CD4-positive, alpha-beta T cell treated with Interleukin-6 for 4 hours (primary cell): ENCODE measurements at regions not wholly inside any gene's neighbourhood (a gene's known extent, or its start where the extent isn't known, plus 50 kb on each side); places are given as distances from the start of the nearest gene placed in this dataset.

Experiments
- DNase-seq: peaks from one replicate; pipeline ENCODE4 v3.0.0-alpha.2; 2020; ENCODE audit warnings: mixed read lengths

GRCh38 chr16:87171723-87172122 lies 145.5 kb downstream of the C16orf95 start:
- no peak for DNase-seq

DNA sequence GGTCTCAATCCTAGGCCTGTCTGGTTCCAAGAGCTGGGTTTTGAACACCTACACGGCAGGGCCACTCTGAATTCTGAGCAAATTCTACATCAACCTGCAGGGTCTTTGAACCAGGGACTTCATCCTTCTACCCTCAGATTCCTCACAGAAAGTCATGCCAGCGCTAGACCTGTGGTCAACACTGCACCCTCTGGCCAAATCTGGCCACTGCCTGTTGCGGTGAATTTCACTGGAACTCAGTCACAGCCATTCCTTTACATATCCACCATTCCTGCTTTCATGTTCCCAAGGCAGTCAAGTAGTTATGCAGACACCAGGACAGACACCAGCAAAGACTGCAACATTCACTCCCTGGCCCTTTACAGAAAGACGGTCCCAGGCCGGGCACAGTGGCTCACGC lies 144.6 kb downstream of the C16orf95 start:
- DNase-seq = no peak

GRCh38 chr16:87173294-87173893 lies 143.8 kb downstream of the C16orf95 start:
- no peak for DNase-seq

DNA sequence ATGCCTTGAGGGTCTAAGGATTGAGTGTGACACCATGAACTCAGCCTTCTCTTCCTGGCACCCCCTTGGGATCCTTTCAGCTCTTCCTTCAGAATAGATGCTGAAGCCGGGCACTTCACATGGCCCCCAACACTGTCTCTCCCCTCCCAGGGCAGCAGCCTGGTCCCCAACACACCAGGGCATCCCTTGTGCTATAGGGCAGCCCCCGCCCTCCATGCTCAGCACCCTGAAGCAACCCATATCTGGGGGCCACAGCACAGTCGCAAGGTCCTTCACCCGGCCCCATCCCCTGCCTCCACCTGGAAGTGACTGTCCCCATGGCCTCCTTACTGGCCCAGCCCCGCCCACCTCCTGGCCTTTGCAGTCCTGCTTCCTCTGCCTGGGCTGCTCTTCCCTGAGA lies 143.1 kb downstream of the C16orf95 start:
- no peak for DNase-seq

DNA sequence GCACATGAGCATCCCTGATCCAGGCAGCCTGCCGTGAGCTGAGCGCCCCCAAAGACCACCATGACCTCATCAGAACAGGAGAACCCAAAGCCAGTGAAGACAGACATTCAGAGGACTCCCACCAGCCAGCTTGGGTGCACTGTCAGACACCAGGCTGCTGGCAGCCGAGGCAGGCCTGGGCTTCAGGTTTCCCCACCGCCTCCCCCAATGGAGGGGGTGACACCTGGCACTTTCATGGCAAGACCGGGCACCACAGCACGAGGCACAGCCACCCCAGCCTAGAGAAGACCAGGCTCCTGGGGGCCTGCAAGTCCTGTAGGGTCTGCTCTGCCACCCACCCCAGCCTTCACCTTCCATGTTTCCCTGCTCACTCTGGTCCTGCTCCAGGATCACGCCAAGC lies 140.5 kb downstream of the C16orf95 start:
- DNase-seq = no peak

GRCh38 chr16:87177673-87178072 lies 139.5 kb downstream of the C16orf95 start:
- DNase-seq = no peak

DNA sequence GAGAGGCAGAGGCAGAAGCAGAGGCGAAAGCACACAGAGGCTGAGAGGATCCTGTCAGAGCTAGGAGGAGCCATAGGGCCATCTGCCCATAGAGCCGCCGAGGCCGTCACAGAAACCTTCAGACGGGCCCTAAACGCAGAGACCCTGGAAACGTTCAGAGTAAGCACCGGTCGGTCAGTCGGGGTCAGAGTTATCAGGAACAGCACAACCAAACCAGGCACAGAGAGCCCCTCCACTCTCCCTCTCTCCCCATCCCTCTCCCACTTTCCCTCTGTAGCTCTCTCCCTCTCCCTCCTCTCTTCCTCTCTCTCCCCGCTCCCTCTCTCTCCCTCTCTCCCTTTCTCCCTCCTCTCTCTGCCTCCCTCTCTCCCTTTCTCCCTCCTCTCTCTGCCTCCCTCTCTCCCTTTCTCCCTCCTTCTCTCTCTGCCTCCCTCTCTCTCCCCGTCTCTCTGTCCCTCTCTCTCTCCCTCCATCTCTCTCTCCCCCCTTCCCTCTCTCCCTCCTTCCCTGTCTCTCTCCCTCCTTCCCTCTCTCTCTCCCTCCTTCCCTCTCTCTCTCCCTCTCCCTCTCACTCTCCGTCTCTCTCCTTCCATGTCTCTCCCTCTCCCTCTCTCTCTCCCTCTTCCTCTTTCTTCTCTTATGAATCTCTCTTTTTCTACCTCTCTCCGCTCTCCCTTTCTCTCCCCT lies 138.9 kb downstream of the C16orf95 start:
- no peak for DNase-seq

DNA sequence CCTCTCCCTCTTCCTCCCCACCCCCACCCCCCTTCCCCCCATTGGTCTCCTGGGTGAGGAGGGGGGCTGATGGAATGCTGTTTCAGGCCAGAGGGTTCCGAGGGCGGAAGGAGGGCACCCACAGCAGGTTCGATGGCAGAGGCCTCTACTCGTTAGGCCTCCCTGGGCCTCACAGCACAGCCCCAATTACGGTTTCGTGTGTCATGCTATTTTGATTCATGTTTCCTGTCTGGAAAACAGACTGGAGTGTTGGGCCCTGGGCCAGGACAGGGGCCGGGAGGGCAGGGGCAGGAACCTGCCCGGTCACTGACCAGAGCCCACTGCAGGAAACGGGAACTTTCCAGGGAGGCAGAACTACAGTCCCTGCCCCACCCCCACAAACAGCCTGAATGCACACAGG lies 138.2 kb downstream of the C16orf95 start:
- no peak for DNase-seq

DNA sequence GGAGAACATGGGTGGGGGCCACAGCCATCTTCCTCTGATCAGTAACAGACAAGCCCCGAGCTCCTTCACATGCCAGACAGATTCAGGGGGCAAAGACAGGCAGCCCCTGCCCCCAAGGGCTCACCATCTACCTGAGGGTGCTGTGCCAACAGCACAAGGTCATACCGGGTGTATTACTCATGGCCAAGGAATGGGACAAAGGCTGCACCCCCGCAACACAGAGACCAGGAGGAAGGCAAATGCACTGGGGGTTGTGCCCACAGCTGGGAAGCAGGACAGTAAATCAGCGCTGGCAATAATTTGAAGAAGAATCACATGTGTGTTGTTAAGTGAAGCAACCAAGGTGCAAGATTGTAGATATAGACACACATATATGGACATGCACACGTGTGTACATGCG lies 137.1 kb downstream of the C16orf95 start:
- no peak for DNase-seq

- DNase-seq = no peak
Observed at GRCh38 chr16:87182759-87183158, 134.4 kb downstream of the C16orf95 start.

GRCh38 chr16:87183647-87184046 lies 133.5 kb downstream of the C16orf95 start:
- no peak for DNase-seq

GRCh38 chr16:87185308-87185707 lies 131.9 kb downstream of the C16orf95 start:
- no peak for DNase-seq

DNA sequence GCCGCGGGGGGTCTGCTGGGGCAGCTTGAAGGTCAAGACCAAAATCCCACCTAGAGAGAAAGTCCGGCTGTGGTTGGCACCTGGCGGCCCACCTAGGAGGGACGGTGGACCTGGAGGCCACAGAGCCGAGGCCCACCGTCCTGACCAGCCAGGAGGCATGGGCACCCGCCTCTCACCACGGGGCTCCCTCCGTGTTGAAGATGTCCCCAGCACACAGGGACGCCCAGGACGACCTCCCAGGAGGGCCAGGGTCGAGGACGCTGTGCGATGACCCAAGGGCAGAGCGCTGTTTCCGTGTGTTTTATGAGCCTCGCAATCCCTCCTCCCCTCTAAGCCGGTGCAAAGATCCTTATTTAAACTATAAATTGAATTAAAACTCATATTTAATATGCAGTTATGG lies 131.2 kb downstream of the C16orf95 start:
- DNase-seq = no peak

DNA sequence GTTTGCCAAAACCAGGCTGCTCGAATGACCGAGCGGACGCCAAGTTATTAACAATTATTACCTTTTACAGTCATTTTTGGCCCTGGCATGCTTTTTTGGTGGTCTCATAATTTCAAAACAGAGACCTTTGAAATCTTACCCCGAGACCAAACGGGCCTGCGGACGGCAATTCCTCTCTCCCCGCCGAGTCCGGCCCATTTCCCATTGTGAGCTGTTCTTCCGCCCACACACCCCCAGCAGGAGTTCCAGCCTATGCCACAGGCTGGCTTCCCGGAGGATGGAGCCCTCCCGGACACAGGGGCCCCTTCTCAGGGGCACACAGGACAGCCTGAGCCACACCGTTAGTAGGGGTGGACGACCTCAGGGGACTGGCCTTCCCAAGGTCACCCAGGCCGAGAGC lies 130.7 kb downstream of the C16orf95 start:
- no peak for DNase-seq

DNA sequence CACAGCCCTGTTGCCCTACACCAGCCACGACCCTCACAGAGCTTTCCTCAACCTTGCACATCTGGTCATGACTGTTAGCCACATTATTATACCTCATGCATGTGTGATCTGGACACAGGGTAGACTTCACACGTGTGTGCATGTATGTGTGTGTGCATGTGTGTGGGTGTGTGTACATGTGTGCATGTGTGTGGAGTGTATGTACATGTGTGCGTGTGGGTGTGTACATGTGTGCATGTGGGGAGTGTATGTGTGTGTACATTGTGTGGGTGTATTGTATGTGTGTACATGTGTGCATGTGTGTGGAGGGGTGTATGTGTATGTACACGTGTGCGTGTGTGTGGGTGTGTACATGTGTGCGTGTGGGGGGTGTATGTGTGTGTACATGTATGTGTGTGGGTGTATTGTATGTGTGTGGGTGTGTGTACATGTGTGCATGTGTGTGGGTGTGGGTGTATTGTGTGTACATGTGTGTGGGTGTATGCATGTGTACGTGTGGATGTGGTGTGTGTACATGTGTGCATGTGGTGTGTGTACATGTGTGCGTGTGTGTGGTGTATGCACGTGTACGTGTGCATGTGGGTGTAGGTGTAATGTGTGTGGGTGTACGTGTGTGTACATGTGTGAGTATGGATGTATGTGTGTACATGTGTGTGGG lies 130.2 kb downstream of the C16orf95 start:
- no peak for DNase-seq

DNA sequence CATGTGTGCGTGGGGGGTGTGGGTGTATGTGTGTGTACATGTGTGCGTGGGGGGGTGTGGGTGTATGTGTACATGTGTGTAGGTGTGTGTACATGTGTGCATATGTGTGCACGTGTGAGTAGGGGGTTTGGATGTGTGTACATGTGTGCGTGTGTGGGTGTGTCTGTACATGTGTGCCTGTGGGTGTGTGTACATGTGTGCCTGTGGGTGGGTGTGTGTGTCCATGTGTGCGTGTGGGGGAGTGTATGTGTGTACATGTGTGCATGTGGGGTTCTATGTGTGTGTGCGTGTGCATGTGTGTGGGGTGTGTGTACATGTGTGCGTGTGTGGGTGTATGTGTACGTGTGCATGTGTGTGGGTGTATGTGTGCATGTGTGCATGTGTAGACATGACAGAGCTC lies 129.1 kb downstream of the C16orf95 start:
- DNase-seq = no peak

DNA sequence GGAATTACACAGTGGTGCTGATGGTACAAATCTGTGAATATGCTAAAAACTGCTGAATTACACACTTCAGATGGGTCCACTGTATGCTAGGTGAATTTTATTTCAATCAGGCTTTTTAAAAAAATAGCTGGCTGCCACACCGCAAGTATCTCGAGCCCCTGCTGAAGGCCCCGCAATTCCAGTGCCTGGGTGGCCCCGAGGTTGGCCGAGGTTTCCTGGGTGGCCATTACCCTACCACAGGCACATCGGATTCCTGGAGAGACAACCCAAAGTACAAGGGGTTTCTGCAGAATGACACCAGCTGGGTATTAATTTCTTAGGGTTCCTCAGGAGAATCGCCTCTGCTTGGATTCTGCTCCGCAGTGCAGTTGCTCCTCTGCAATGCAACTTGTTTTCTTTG lies 127.8 kb downstream of the C16orf95 start:
- DNase-seq = no peak

- DNase-seq = no peak
Observed at GRCh38 chr16:87190288-87191230, 126.6 kb downstream of the C16orf95 start.

GRCh38 chr16:87192452-87193073 lies 124.6 kb downstream of the C16orf95 start:
- no peak for DNase-seq

DNA sequence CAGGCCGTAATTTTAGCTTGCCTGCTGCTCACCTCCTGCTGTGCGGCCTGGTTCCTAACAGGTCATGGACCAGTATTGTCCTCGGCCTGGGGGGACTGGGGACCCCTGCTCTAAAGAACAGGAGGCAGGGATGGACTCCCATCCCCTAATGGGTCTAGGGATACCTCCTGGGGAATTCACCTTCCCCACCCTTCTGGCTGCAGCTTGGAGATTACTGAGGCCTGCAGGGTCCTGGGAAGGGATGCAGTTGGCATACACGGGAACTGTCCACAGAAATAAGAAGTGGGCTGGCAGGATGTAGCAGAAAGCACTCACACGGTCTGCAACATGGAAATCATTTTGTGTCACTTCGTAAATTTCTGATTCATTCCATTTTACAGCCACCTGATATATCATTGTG lies 123.0 kb downstream of the C16orf95 start:
- DNase-seq = no peak

DNA sequence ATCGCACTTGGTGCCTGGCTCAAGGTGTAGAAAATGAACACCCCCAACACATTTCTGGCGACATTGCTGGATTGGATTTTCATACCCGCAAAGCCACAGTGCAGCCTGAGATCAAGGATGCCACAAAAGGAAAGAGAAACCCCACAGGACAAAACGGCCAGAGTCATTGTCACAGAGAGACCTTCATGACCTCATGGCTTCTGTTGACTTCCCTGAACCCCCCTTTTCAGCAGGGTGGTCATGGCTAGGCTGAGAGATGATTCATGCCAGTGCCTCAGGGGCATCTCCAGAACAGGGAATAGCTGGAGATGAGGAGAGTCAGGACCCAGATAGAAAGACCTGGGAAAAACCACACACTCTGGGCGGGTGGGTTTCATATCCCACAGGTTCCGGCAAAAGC lies 122.0 kb downstream of the C16orf95 start:
- no peak for DNase-seq

DNA sequence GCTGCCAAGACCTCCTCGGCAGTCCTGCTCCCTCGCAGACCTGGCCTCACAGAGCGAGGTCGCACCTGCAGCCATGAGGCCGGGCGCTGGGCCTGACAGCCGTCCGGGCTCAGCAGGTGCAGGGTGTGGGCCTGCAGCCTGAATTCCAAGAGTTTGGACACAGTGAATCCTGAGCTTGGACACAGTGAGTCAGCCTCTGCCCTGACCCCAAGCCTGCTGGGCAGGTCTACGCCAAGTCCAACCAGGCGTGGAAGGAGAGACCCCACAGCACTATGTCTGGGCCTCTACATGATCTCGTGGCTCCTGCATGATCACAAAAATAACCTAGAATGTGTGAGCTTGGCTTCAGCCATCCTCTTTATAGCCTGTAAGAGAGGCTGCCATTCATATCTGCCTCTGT lies 121.0 kb downstream of the C16orf95 start:
- DNase-seq = no peak

GRCh38 chr16:87196661-87197060 lies 120.5 kb downstream of the C16orf95 start:
- DNase-seq = no peak
